ENCODE measurements at regions not wholly inside any gene's neighbourhood (a gene's known extent, or its start where the extent isn't known, plus 50 kb on each side); places are given as distances from the start of the nearest gene placed in this dataset.

- TF ChIP-seq CTCF (IDR thresholded peaks at IDR 0.05) (no peak), POLR2A (IDR thresholded peaks at IDR 0.05) (no peak)
Measured at GRCh38 chr3:150077107-150077506, 106.4 kb upstream of the PFN2 start.
